ENCODE measurements at regions not wholly inside any gene's neighbourhood (a gene's known extent, or its start where the extent isn't known, plus 50 kb on each side); places are given as distances from the start of the nearest gene placed in this dataset.

GRCh38 chr2:128391679-128392078 is 73.0 kb upstream of the HS6ST1 start:
- no peak overlapping the region for H3K4me2 ChIP-seq (ENCODE audit: low read length)
- no peak overlapping the region for H3K9ac ChIP-seq
- H3K4me1 ChIP-seq = no peaks in the 10 kb centered on the region

GRCh38 chr2:128392207-128392606 is 73.5 kb upstream of the HS6ST1 start:
- no peaks in the 10 kb centered on the region for H3K36me3 ChIP-seq (ENCODE audit: control insufficient read depth, insufficient read depth, low read length)
- H3K4me1 ChIP-seq = no peaks in the 10 kb centered on the region
- no peak overlapping the region for H3K9ac ChIP-seq
- H3K27me3 ChIP-seq (ENCODE audit: control insufficient read depth, insufficient read depth, low read length) = no peaks in the 10 kb centered on the region
- no peaks in the 10 kb centered on the region for H3K9me3 ChIP-seq (ENCODE audit: control insufficient read depth, low read length)
- H3K4me3 ChIP-seq (ENCODE audit: low read depth, low read length) = no peak overlapping the region
- TF ChIP-seq CTCF (IDR thresholded peaks at IDR 0.05) = no peak
- no peak overlapping the region for H2AFZ ChIP-seq
- no peak overlapping the region for H3K4me2 ChIP-seq (ENCODE audit: low read length)
- H3K27ac ChIP-seq = no peak overlapping the region
- H3K79me2 ChIP-seq = no peaks in the 10 kb centered on the region

More at GRCh38 chr2:128391679-128392078, 73.0 kb upstream of the HS6ST1 start:
- H3K79me2 ChIP-seq = no peaks in the 10 kb centered on the region
- no peak overlapping the region for H3K4me3 ChIP-seq (ENCODE audit: low read depth, low read length)
- H3K36me3 ChIP-seq (ENCODE audit: control insufficient read depth, insufficient read depth, low read length) = no peaks in the 10 kb centered on the region
- no peak for TF ChIP-seq CTCF (IDR thresholded peaks at IDR 0.05)
- no peak overlapping the region for H2AFZ ChIP-seq
- H3K27ac ChIP-seq = no peak overlapping the region
- no peaks in the 10 kb centered on the region for H3K27me3 ChIP-seq (ENCODE audit: control insufficient read depth, insufficient read depth, low read length)
- H3K9me3 ChIP-seq (ENCODE audit: control insufficient read depth, low read length) = no peaks in the 10 kb centered on the region

- Histone ChIP-seq H3K79me2 (no peaks in the 10 kb centered on the region), H3K4me1 (no peaks in the 10 kb centered on the region), H3K27me3 (ENCODE audit: control insufficient read depth, insufficient read depth, low read length) (no peaks in the 10 kb centered on the region), H3K36me3 (ENCODE audit: control insufficient read depth, insufficient read depth, low read length) (no peaks in the 10 kb centered on the region), H3K9me3 (ENCODE audit: control insufficient read depth, low read length) (no peaks in the 10 kb centered on the region), H3K4me2 (ENCODE audit: low read length) (no peak overlapping the region), H3K4me3 (ENCODE audit: low read depth, low read length) (no peak overlapping the region), H2AFZ (no peak overlapping the region), H3K9ac (no peak overlapping the region), H3K27ac (no peak overlapping the region)
- TF ChIP-seq CTCF (IDR thresholded peaks at IDR 0.05) = no peak
These were observed 75.5 kb upstream of the HS6ST1 start for GRCh38 chr2:128394007-128394730.

GRCh38 chr2:128395196-128395595 is 76.5 kb upstream of the HS6ST1 start:
- Histone ChIP-seq H3K4me1 (no peaks in the 10 kb centered on the region), H3K4me2 (ENCODE audit: low read length) (no peak overlapping the region), H3K9me3 (ENCODE audit: control insufficient read depth, low read length) (no peaks in the 10 kb centered on the region), H3K27ac (no peak overlapping the region), H3K79me2 (no peaks in the 10 kb centered on the region), H3K36me3 (ENCODE audit: control insufficient read depth, insufficient read depth, low read length) (no peaks in the 10 kb centered on the region), H3K9ac (no peak overlapping the region), H3K27me3 (ENCODE audit: control insufficient read depth, insufficient read depth, low read length) (no peaks in the 10 kb centered on the region), H2AFZ (no peak overlapping the region), H3K4me3 (ENCODE audit: low read depth, low read length) (no peak overlapping the region)
- no peak for TF ChIP-seq CTCF (IDR thresholded peaks at IDR 0.05)

All from parathyroid adenoma (tissue), 2 donors.